ENCODE measurements at regions not wholly inside any gene's neighbourhood (a gene's known extent, or its start where the extent isn't known, plus 50 kb on each side); places are given as distances from the start of the nearest gene placed in this dataset.

DNA sequence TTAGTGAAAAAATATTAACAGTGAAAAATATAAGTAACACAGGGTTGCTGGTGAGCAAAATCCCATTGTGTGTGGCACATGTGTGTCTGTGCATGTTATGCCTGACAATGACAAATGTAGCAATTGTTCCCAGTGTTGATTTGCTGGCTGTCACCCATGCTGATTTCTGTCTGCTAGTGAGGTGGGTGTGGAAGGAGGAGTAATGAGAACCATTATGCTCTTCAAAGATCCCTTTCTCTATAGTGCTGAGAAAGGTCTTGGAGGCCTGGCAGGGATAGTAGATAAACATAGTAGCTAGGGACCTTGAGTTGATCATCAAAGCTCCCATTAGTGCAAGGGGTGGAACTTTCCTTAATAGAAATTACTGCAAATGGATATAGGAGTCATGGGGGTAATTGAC is 152.5 kb upstream of the CLINT1 start:
- TF ChIP-seq, protein P1, sequence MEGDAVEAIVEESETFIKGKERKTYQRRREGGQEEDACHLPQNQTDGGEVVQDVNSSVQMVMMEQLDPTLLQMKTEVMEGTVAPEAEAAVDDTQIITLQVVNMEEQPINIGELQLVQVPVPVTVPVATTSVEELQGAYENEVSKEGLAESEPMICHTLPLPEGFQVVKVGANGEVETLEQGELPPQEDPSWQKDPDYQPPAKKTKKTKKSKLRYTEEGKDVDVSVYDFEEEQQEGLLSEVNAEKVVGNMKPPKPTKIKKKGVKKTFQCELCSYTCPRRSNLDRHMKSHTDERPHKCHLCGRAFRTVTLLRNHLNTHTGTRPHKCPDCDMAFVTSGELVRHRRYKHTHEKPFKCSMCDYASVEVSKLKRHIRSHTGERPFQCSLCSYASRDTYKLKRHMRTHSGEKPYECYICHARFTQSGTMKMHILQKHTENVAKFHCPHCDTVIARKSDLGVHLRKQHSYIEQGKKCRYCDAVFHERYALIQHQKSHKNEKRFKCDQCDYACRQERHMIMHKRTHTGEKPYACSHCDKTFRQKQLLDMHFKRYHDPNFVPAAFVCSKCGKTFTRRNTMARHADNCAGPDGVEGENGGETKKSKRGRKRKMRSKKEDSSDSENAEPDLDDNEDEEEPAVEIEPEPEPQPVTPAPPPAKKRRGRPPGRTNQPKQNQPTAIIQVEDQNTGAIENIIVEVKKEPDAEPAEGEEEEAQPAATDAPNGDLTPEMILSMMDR (conservative IDR thresholded peaks at IDR 0.05 in 1 of 2, IDR thresholded peaks at IDR 0.05 in 1 of 2; ENCODE audit: extremely low read depth in 1 of 2, insufficient read depth in 1 of 2, low read depth in 1 of 2, low read length in 2 of 2): no peak
- TF ChIP-seq EZH2 (IDR thresholded peaks at IDR 0.05; ENCODE audit: borderline replicate concordance, low read length): no peak
